B cell (primary cell): ENCODE measurements at regions not wholly inside any gene's neighbourhood (a gene's known extent, or its start where the extent isn't known, plus 50 kb on each side); places are given as distances from the start of the nearest gene placed in this dataset.

Experiments
- CTCF ChIP-seq: fragments of 200-600 bp; IDR thresholded peaks from one replicate; pipeline ENCODE4 v1.8.0; 2022; ENCODE audit warnings: antibody characterized with exemption, mild to moderate bottlenecking
- EZH2 ChIP-seq: IDR thresholded peaks from 2 replicates; pipeline ENCODE4 v1.6.1; 2012; ENCODE audit warnings: borderline replicate concordance, low read depth, mild to moderate bottlenecking, moderate library complexity, low read length; ENCODE audit not compliant: insufficient read depth, poor library complexity, severe bottlenecking

- TF ChIP-seq CTCF: no peak
- TF ChIP-seq EZH2: no peak
Measured at GRCh38 chrX:39627257-39627656, 470.5 kb downstream of the BCOR start.
